ENCODE measurements at regions not wholly inside any gene's neighbourhood (a gene's known extent, or its start where the extent isn't known, plus 50 kb on each side); places are given as distances from the start of the nearest gene placed in this dataset.

- no peak for TF ChIP-seq POLR2A (IDR thresholded peaks at IDR 0.05)
- TF ChIP-seq EP300 (IDR thresholded peaks at IDR 0.05; ENCODE audit: low read depth) = no peak
- TF ChIP-seq CTCF (IDR thresholded peaks at IDR 0.05) = no peak
- no peak for TF ChIP-seq POLR2AphosphoS5 (IDR thresholded peaks at IDR 0.05)
- H3K9me3 ChIP-seq = no peaks in the 10 kb centered on the region
- H3K4me3 ChIP-seq = no peak overlapping the region
- H3K27ac ChIP-seq = no peak overlapping the region
- H3K4me1 ChIP-seq = no peaks in the 10 kb centered on the region
- 47% methylated on average over 5 of the region's 5 CpGs; no CpG with 5 or more reads in 1 of the 2 donors for WGBS, 2 donors (ENCODE audit: low coverage in 1 of 2)
- DNase-seq = no peak
- no peaks in the 10 kb centered on the region for H3K36me3 ChIP-seq
- intact Hi-C loops (cut with DNase I; ENCODE audit: low total_unique reads) = no loop called here
- in situ Hi-C loops (cut with MboI; ENCODE audit: low pct_ligation_motif_present in 1 of 4, low pct_unique_long_range_greater_than_20kb in 1 of 4, low sequenced_read_pairs in 3 of 4) = no loop called here
- H3K27me3 ChIP-seq = no peaks in the 10 kb centered on the region
Measured at GRCh38 chrX:46257451-46257879, 287.8 kb downstream of the ZNF674 start.

GRCh38 chrX:46256875-46257274 lies 288.3 kb downstream of the ZNF674 start:
- Histone ChIP-seq H3K27me3 (no peaks in the 10 kb centered on the region), H3K4me1 (no peaks in the 10 kb centered on the region), H3K27ac (no peak overlapping the region), H3K9me3 (no peaks in the 10 kb centered on the region), H3K36me3 (no peaks in the 10 kb centered on the region), H3K4me3 (no peak overlapping the region)
- intact Hi-C loops (cut with DNase I; ENCODE audit: low total_unique reads) (no loop called here), in situ Hi-C loops (cut with MboI; ENCODE audit: low pct_ligation_motif_present in 1 of 4, low pct_unique_long_range_greater_than_20kb in 1 of 4, low sequenced_read_pairs in 3 of 4) (no loop called here)
- no peak for TF ChIP-seq POLR2A (IDR thresholded peaks at IDR 0.05)
- TF ChIP-seq CTCF (IDR thresholded peaks at IDR 0.05) = no peak
- no peak for TF ChIP-seq EP300 (IDR thresholded peaks at IDR 0.05; ENCODE audit: low read depth)
- no peak for TF ChIP-seq POLR2AphosphoS5 (IDR thresholded peaks at IDR 0.05)
- 100% methylated on average over 1 of the region's 1 CpG; no CpG with 5 or more reads in 1 of the 2 donors for WGBS, 2 donors (ENCODE audit: low coverage in 1 of 2)
- no peak for DNase-seq

- WGBS, 2 donors (ENCODE audit: low coverage in 1 of 2) = 33 to 69% methylated on average over 1 of the region's 1 CpG
- Histone ChIP-seq H3K4me1 (no peaks in the 10 kb centered on the region), H3K4me3 (no peak overlapping the region), H3K36me3 (no peaks in the 10 kb centered on the region), H3K27me3 (no peaks in the 10 kb centered on the region), H3K9me3 (no peaks in the 10 kb centered on the region), H3K27ac (no peak overlapping the region)
- no peak for DNase-seq
- TF ChIP-seq EP300 (IDR thresholded peaks at IDR 0.05; ENCODE audit: low read depth) (no peak), POLR2A (IDR thresholded peaks at IDR 0.05) (no peak)
- intact Hi-C loops (cut with DNase I; ENCODE audit: low total_unique reads) (no loop called here), in situ Hi-C loops (cut with MboI; ENCODE audit: low pct_ligation_motif_present in 1 of 4, low pct_unique_long_range_greater_than_20kb in 1 of 4, low sequenced_read_pairs in 3 of 4) (no loop called here)
Measured at GRCh38 chrX:46255046-46255445, 290.2 kb downstream of the ZNF674 start.

- in situ Hi-C loops (cut with MboI; ENCODE audit: low pct_ligation_motif_present in 1 of 4, low pct_unique_long_range_greater_than_20kb in 1 of 4, low sequenced_read_pairs in 3 of 4) = no loop called here
- WGBS, 2 donors (ENCODE audit: low coverage in 1 of 2) = 8 to 20% methylated on average over 1 of the region's 1 CpG
Measured at GRCh38 chrX:46254641-46255040, 290.6 kb downstream of the ZNF674 start.

More at GRCh38 chrX:46254641-46255040, 290.6 kb downstream of the ZNF674 start:
- H3K9me3 ChIP-seq = no peaks in the 10 kb centered on the region
- no peak overlapping the region for H3K4me3 ChIP-seq
- no peaks in the 10 kb centered on the region for H3K4me1 ChIP-seq
- H3K36me3 ChIP-seq = no peaks in the 10 kb centered on the region
- intact Hi-C loops (cut with DNase I; ENCODE audit: low total_unique reads) = no loop called here
- no peak overlapping the region for H3K27ac ChIP-seq
- no peaks in the 10 kb centered on the region for H3K27me3 ChIP-seq
- DNase-seq = no peak
- TF ChIP-seq CTCF (IDR thresholded peaks at IDR 0.05) (no peak), POLR2AphosphoS5 (IDR thresholded peaks at IDR 0.05) (no peak), EP300 (IDR thresholded peaks at IDR 0.05; ENCODE audit: low read depth) (no peak), POLR2A (IDR thresholded peaks at IDR 0.05) (no peak)

All from transverse colon (tissue), 4 donors.